ENCODE measurements at regions not wholly inside any gene's neighbourhood (a gene's known extent, or its start where the extent isn't known, plus 50 kb on each side); places are given as distances from the start of the nearest gene placed in this dataset.

DNA sequence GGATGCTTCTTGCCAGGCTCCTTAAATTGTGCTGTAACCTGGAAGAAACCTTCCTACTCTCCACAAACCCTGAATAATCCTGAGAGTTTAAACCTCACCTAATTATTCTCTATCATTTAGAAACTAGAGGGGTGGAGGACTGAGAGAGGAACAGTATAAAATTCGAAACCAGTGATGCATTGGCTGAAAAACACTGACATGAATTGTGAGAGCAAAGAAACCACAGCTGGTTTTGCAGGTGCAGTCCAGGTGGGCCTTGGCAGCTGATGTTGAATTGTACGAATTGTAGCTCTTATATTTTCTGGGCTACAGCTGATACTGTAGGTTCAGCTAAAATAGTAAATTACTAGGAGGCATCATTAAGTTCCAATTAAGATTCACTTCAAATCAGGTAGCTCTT, 227.0 kb upstream of the SLITRK5 start:
- no peak for TF ChIP-seq EZH2phosphoT487 (IDR thresholded peaks at IDR 0.05; ENCODE audit: borderline replicate concordance, low read depth, low read length)
- TF ChIP-seq, protein P1, sequence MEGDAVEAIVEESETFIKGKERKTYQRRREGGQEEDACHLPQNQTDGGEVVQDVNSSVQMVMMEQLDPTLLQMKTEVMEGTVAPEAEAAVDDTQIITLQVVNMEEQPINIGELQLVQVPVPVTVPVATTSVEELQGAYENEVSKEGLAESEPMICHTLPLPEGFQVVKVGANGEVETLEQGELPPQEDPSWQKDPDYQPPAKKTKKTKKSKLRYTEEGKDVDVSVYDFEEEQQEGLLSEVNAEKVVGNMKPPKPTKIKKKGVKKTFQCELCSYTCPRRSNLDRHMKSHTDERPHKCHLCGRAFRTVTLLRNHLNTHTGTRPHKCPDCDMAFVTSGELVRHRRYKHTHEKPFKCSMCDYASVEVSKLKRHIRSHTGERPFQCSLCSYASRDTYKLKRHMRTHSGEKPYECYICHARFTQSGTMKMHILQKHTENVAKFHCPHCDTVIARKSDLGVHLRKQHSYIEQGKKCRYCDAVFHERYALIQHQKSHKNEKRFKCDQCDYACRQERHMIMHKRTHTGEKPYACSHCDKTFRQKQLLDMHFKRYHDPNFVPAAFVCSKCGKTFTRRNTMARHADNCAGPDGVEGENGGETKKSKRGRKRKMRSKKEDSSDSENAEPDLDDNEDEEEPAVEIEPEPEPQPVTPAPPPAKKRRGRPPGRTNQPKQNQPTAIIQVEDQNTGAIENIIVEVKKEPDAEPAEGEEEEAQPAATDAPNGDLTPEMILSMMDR (conservative IDR thresholded peaks at IDR 0.05; ENCODE audit: low read length): no peak
